ENCODE measurements at regions not wholly inside any gene's neighbourhood (a gene's known extent, or its start where the extent isn't known, plus 50 kb on each side); places are given as distances from the start of the nearest gene placed in this dataset.

- TF ChIP-seq CTCF (conservative IDR thresholded peaks at IDR 0.05; ENCODE audit: low read depth, low read length) = no peak
- TF ChIP-seq EZH2 (IDR thresholded peaks at IDR 0.05; ENCODE audit: borderline replicate concordance, low read depth, low read length, poor library complexity, severe bottlenecking) = no peak
Measured at GRCh38 chr3:59542276-59542675, 492.5 kb upstream of the CFAP20DC start.
